Lower leg skin (tissue), 3 donors: ENCODE measurements at regions not wholly inside any gene's neighbourhood (a gene's known extent, or its start where the extent isn't known, plus 50 kb on each side); places are given as distances from the start of the nearest gene placed in this dataset.

Experiments used
- POLR2A ChIP-seq, 2 donors: fragments of 450-650 bp; IDR thresholded peaks; one replicate each; pipeline ENCODE4 v1.6.1; 2016 to 2017; ENCODE audit warnings: antibody characterized with exemption in 2 of 2, mild to moderate bottlenecking in 1 of 2, moderate library complexity in 1 of 2
- TF ChIP-seq, protein P1 (sequence below), 3 donors: fragments of 450-650 bp; IDR thresholded peaks; one replicate each; pipeline ENCODE4 v1.5.1; 2016; ENCODE audit warnings: antibody characterized with exemption in 3 of 3, mild to moderate bottlenecking in 3 of 3, moderate library complexity in 2 of 3

DNA sequence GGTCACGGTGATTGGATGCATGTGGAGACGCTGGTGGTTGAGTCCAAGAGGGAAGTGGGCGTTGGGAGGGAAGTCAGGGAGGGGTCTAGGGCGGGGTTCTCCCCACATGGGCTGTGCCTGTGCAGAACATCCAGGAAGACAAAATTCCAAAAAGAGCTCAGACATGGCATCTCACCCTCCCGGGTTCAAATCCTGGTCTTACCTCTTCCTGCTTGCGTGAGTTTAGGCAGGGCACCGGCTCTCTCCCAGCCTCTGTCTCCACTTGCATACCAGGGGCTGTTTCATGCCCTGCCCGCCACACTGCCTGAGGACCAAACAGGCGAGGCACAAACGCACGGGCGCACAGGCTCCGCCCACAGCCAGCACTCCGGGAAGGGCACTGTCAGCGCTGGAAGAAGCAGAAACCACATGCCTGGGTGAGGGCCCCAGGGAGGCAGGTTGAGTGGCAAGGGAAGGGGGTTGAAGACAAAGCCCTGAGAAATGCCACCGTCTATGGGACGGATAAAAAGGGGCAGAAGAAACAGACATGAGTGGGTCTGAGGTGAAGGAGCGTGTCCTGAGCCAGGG is 123.6 kb upstream of the SOX1 start:
- TF ChIP-seq, protein P1, sequence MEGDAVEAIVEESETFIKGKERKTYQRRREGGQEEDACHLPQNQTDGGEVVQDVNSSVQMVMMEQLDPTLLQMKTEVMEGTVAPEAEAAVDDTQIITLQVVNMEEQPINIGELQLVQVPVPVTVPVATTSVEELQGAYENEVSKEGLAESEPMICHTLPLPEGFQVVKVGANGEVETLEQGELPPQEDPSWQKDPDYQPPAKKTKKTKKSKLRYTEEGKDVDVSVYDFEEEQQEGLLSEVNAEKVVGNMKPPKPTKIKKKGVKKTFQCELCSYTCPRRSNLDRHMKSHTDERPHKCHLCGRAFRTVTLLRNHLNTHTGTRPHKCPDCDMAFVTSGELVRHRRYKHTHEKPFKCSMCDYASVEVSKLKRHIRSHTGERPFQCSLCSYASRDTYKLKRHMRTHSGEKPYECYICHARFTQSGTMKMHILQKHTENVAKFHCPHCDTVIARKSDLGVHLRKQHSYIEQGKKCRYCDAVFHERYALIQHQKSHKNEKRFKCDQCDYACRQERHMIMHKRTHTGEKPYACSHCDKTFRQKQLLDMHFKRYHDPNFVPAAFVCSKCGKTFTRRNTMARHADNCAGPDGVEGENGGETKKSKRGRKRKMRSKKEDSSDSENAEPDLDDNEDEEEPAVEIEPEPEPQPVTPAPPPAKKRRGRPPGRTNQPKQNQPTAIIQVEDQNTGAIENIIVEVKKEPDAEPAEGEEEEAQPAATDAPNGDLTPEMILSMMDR (IDR thresholded peaks at IDR 0.05), result no peak
- TF ChIP-seq POLR2A (IDR thresholded peaks at IDR 0.05), result no peak
